GM19351 (cell line): ENCODE measurements at regions not wholly inside any gene's neighbourhood (a gene's known extent, or its start where the extent isn't known, plus 50 kb on each side); places are given as distances from the start of the nearest gene placed in this dataset.
"Not testable (repeated sequence)": the region's sequence is repeated elsewhere in the genome, so short reads cannot be mapped to it uniquely, and the experiment has no call there.

ENCODE experiments used
- ATAC-seq: cut with Tn5 transposase; IDR thresholded peaks from one replicate; pipeline ENCODE4 v1.9.1; 2021; ENCODE audit warnings: mild to moderate bottlenecking, moderate library complexity; ENCODE audit not compliant: unreplicated experiment

DNA sequence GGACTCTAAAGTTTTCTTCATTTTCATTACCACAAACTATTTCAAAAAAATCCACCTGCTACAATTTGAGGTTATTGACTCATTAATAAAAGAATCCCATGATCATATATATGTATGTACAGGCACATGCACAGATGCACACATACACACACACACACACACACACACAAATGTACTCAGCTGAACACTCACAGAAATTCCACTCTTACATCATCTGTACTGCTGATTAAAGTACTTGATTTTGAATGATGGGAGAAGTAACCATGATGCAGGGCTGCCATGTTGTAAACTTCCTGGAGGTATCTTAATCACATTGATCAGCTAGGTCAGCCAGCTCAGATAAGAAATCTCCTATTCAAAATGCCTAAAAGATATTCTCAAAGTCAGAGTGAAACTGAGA lies 1313.2 kb upstream of the NRXN1 start:
- ATAC-seq: no peak

DNA sequence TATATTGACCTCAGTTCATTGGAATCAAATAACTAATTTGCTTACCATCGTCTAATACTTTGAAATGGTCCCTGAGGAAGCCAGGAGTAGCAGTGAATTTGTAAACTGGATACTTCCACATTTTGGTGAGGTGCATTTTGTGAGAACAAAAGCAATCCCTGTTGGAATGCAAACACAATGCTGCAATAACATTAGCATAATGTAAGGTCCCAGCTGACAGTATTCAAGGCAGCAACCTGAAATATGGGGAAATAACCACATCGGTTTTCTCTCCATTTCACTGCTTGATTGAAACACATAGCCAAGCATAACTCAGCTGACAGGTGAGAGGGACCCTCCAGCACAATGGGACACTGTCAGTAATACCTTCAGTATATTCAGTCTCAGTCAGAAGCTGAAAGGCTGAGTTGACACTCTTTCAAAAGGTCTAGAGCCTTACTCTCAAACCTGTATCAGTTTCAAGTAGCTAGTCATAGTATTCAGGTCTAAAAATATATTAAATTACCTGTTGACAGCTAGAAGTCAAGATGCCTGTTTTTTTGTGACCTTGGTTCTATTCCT lies 1311.9 kb upstream of the NRXN1 start:
- ATAC-seq: no peak

DNA sequence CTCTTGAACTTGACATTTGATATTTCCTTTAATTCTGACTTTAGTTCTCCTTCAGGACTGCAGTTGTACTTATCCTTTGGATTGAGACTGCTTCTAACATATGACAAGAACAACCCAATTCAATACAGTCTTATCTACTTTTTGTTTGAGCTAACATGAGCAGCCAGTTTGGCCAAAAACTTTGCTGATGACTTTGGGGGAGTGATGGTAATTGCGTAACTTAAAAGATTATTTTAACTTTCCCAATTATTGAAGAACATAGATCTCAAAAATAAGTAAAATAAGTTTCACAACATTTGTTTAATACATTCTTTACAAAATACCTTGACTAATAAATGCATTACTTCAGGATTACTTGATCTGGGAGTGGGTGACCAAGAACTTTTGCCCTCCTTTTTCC lies 1311.1 kb upstream of the NRXN1 start:
- no peak for ATAC-seq

DNA sequence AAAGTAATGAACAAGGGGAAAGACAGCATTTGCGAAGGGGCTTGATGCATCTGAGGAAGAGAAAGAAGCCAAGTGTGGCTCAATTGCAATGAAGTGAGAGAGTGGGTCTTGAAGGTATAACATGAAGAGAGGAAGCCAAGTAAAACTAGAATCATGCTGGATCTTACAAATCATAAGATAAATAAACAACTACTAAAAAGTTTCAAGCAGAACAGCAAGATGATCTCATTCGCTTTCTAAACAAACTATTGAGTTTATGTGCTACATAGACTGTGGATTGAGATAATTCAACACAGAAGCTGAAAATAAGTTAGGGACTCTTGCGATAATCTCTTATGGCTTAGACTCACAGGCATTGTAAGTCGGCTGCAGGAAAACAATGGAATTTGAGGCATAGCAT lies 1310.5 kb upstream of the NRXN1 start:
- ATAC-seq: no peak

DNA sequence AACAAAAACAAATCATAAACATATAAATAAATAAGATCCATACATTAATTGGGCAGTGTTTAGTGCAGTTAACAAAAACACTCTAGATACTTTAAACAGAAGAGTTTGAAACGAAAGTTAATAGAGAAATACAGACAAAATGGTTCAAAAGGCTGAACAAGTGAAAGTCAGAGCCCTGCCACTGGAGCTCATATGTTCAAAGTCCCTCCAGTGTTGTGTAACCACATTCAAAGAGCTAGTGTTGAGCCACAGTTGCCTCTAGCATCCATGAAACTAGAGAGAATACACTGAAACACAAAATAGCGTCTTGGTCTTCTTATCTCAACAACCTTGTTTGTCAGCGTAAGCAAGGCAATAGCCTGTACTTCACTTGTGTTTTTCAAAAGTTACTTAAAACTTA lies 1309.8 kb upstream of the NRXN1 start:
- ATAC-seq: no peak

DNA sequence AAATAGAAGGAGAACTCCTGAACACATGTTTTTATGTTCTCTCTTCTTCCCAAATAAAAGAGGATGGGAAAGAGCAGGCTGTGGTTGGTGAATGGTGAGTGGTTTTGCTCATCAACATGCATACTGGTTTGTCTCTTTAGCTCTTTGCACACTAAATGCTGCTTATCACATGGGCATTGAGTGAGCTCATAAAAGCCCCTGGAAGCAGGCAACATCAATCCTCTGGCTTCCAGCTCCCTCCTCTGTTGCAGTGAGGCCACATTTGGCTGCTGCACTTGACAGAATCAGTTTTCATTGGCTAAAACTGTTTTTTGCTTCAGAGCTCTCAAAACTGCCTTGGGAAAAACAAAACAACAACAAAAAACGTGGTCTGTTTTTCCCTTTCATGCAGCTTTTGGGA lies 1308.2 kb upstream of the NRXN1 start:
- no peak for ATAC-seq

DNA sequence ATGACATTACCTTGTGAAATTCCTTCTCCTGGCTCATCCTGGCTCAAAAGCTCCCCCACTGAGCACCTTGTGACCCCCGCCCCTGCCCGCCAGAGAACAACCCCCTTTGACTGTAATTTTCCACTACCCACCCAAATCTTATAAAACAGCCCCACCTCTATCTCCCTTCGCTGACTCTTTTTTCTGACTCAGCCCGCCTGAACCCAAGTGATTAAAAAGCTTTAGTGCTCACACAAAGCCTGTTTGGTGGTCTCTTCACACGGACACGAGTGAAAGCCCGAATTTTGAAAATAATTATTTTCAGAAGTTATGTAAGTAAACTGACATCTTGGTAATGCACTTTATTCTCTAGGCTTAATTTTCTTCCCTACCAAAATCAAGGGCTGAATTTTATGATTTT lies 1305.9 kb upstream of the NRXN1 start:
- ATAC-seq: not testable (repeated sequence)

DNA sequence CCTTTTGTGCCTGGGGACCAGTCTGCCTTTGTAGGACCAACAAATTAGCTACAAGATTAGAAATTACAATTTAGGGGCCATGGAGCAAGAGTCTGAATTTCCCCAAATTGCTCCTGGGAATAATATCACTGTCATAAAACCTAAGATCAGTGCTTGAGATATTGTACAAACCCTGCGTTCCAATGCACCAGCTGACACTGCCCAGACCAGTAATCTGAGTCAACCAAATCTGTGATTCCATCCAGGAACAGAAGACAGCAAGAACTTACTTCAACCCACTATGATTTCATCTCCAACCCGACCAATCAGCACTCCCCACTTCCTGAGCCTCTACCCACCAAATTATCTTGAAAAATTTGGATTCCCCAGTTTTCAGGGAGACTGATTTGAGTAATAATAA lies 1305.0 kb upstream of the NRXN1 start:
- no peak for ATAC-seq

DNA sequence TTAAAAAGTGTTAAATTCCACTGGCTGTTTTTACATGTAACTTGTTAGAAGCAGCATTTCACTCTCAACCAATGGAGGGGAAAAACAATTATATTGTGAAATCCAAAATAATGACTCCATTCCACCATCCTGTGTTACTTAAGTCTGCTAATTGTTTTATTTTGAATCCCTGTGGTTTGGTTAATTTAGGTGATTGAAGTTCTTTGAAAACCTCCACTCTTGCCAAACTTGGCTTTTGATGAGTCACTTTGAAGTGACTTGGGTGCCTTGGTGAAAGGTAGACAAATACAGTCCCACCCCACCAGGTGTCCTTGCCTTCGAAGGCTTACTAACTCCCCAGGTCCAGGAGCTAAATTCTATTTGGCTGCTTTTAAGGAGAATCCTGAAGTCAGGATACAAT lies 1303.8 kb upstream of the NRXN1 start:
- ATAC-seq: no peak

DNA sequence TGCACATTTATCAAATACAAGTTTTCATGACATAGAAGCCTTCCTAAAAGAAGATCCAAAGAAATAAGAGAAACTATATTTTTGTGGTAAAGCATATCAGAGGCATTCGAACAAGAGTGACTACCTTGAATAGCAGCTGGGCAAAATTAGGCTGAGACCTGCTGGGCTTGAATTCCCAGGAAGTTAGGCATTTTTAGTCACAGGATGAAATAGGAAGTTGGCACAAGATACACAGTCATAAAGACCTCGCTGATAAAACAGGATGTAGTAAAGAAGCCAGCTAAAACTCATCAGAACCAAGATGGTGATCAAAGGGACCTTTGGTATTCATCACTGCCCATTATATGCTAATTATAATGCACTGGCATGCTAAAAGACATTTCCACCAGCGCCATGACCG lies 1302.3 kb upstream of the NRXN1 start:
- no peak for ATAC-seq

DNA sequence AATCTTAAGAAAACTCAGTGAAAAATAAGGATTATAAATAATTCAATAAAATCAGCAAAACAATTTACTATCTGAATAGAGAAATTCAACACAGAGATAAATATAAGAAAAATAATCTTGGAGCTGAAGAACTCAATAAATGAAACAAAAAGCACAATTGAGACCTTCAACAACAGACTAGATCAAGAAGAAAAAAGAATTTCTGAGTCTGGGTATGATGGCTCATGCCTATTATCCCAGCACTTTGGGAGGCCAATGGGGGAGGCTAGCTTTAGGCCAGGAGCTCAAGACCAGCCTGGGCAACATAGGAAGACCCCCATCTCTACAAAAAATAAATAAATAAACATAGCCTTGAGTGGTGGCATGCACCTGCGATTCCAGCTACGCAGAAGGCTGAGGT lies 1295.7 kb upstream of the NRXN1 start:
- no peak for ATAC-seq

DNA sequence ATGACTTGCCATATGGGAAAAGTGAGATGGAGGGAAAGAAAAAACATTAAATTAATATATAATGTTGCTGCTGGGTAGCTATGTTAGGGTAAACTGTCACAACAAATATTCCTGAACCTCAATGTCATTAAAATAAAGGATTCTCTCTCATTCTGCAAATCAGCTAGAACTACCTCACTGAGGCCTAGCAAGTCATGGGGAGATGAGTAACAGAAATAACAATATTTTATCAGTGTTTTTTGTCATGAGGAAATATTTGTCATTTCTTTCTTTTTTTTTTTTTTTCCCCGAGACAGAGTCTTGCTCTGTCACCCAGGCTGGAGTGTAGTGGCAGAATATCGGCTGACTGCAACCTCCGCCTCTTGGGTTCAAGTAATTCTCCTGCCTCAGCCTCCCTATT lies 1282.3 kb upstream of the NRXN1 start:
- ATAC-seq: no peak

DNA sequence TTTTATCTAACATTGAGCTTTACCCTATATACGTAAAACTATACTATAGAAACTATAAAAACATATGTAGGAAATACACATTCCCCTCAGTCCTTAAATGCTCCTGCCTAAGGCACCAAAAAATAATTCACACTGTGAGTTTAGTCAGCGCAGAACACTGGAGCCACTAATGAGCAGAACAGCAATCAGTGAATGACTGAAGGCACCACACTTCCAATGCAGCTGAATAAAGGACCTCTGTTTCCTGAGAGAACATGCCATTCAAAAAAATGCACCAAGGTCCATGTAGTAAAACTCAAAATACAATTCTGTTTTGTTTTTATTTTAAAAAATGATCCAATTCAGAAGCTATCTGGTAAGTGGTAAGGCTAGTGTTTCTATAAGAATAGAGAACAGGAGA lies 1280.6 kb upstream of the NRXN1 start:
- ATAC-seq: no peak

DNA sequence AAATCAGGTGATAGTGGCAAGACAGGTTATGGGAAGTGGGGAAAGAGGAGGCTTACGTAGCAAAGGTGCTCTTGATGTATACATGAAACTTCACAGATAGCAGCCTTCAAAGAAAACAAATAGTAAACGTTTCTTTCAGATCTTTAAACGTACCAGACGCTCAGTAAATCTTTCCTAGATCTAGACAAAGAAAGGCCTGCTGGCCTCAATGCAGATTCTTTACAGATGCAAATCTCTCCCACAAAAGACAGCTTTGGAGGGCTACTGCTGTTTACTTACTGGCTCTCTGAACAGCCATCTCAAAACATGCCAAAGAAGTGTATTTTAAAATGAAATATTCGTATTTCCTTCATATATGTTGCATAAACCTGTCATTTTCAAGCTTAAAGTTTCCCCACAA lies 1279.9 kb upstream of the NRXN1 start:
- no peak for ATAC-seq

DNA sequence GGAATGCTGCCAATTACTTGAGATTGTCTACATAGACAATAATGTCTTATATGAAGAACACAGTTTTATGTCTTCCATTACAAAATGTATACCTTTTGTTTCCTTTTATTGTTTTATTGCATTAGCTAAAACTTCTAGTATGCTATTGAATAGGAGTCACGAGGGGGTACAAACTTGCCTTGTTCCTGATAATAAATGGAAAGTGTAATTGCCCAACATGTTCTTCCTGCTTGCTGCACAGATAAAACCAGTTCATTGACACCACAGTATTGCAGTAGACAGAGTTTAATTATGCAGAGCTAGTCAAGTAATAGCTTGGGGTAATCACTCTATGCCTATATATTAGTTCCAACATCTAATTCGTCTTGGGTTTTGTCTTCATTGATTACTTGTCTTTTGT lies 1276.2 kb upstream of the NRXN1 start:
- no peak for ATAC-seq

DNA sequence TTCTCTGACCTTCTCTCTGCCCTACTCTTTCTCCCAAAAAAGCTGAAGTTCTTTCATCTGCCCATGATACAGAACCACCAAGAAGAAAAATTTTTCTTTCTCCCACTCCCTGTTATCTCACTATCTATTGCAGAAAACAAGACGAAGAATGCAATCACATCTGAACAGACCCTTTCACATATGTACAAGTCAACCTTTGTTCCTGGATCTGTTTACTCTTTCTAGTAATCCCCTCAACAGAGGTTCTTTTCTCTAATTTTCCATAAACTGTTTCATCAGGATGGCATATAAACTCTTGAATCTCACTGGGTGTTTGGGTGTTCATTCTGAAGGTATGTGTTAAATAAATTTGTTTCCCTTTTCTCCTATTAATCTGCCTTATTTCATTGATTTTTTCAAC lies 1262.7 kb upstream of the NRXN1 start:
- no peak for ATAC-seq

DNA sequence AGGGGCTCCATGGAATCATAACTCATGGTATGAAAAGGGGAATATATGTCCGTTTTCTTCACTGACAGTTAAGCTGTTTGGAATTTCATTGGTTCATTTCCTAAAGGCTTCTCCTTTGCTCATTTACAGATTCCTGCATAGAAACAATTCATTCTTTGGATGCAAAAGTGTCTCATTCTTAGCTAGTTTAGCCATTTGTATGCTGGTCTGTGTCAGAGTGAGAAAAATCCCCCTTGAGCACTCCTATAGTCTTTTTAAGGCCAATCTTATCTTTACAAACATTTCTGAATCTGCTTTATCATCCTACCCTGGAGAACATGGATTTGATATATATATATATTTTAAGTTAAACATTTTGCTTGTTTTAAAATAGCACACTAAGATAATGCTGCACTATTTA lies 1260.9 kb upstream of the NRXN1 start:
- no peak for ATAC-seq

DNA sequence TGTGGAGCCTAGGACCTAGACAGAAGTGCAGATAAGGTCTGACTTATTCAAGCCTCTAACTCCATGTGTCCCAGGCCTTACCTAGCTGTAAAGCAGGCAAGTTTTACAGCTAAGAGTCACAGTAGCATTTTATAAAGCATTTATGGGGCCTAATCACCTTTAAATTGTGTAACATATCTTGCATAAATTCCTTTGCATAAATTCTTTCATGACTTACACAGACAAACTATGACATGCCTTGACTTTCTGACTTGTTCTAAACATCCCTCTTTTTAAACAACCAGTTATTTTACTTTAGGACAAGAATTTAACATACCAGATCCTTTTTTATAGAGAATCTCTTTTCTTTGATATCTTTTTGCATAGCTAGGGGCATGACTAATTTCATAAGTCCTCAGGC lies 1257.8 kb upstream of the NRXN1 start:
- ATAC-seq: no peak

DNA sequence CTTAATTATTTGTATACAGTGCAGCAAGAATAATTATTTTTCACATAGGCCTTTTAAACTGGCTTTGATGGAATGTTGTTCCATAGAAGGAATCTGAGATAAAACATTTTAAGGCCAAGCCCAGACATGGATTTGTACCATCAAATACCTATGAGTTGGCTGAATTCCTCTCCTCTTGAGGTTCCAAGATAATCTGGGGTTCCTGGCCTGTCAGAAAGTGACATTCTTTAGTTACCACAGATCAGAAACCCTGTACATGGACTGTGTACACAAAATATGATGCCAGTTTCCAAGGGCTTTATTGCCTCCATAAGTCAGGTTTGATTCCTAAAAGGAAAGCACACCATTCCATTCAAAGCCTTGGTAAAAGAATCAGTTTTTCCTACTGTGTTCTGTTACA lies 1256.7 kb upstream of the NRXN1 start:
- ATAC-seq: no peak

DNA sequence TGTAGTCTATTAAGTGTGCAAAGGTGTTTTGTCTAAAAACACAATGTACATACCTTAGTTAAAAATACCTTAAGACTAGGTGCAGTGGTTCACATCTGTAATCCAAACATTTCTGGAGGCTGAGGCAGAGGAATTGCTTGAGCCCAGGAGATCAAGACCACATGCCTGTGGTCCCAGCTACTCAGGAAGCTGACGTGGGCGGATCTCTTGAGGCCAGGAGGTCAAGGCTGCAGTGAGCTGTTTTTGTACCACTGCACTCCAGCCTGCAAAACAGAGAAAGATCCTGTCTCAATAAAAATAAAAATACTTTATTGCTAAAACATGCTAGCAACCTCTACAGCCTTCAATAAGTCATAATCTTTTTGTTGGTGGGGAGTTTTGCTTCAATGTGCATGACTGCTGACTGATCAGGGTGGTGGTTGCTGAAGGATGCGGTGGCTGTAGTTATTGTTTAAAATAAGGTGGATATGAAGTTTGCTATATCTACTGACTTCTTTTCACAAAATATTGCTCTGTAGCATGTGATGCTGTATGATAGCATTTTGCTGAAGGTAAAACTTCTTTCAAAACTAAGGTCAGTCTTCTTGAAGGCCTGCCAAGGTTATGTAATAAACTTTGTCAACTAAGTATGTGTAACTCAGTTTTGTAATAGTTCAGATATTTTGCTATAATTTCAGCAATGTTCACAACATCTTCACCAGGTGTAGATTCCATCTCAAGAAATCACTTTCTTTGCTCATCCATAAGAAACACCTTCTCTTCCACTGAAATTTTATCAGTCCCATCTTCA lies 1238.0 kb upstream of the NRXN1 start:
- no peak for ATAC-seq

DNA sequence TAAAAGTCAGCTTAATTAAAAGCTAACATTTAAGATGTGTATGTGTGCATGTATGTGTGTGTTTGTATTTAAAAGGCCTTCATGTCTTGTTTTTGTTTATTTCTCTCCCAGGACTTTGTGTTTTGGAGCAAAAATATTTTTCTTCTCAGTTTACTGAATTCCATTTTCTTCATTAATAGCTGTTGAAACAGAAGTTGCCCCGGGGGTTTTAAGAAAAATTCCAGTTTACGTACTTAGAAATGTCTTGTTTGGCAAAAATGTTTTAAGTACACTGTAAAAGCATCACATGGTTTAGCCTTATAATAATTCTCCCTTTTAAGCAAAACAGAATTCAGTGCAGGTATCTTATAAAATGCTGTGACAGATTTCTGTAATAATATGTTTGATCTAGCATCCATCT lies 1233.0 kb upstream of the NRXN1 start:
- no peak for ATAC-seq

DNA sequence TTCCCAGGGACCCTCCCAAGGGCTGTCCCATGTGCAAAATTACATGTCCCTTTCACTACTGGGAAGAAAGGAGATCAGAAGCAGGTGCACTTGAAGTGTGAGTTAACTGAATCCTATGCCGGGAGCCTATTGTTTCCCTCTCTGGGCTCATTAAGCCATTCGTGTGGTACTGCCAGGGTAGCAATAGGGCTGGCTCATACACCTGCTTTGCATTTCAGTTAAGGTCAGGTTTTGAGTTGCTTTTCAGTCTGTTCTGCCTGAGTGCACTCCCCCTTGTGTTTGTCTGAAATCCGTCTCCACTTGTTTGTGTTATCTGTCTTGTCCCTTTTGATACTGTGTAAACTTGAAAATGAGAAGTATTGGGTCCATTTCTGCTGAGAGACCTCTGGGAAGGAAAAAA lies 1232.6 kb upstream of the NRXN1 start:
- no peak for ATAC-seq

DNA sequence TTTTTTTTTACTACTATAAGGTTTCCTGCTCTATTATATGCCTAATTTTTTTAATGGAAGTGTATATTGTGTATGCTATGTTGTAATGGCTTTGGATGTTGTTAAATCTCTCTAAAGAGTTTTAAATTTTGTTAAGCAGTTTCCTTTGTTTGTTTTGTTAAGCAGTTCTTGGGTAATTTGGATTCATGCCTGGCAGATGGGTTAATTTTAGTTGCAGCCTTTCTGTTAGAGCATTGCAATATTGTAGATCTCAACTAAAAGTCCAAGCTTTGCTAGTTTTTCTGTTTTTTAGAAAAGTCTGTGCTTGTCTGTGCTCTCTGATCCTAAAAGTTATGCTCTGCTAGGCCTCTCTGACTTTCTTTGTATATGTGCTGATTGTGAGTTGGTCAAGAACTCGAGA lies 1229.0 kb upstream of the NRXN1 start:
- no peak for ATAC-seq
